Activated CD8-positive, alpha-beta memory T cell treated with anti-CD3 and anti-CD28 coated beads for 36 hours (primary cell): ENCODE measurements at regions not wholly inside any gene's neighbourhood (a gene's known extent, or its start where the extent isn't known, plus 50 kb on each side); places are given as distances from the start of the nearest gene placed in this dataset.

Experiments used
- CTCF ChIA-PET: fragments of 350-600 bp; sonication (Branson Sonifier 250); formaldehyde crosslinking; loops from one replicate; lab custom pipeline; 2021; ENCODE audit warnings: antibody characterized with exemption; lab: Charles Lee
- POLR2A ChIA-PET: fragments of 350-600 bp; sonication (Branson Sonifier 250); formaldehyde crosslinking; loops from one replicate; lab custom pipeline; 2021; ENCODE audit warnings: antibody characterized with exemption; lab: Charles Lee

- ChIA-PET POLR2A (no interaction called here), CTCF (no interaction called here)
Measured at GRCh38 chr21:28224191-28224726, 768.4 kb downstream of the LTN1 start.

- CTCF ChIA-PET = no interaction called here
- POLR2A ChIA-PET = no interaction called here
Measured at GRCh38 chr21:28221984-28222383, 770.7 kb downstream of the LTN1 start.

- POLR2A ChIA-PET = no interaction called here
- CTCF ChIA-PET = no interaction called here
Measured at GRCh38 chr21:28220680-28221079, 772.0 kb downstream of the LTN1 start.

GRCh38 chr21:28216976-28217523 is 775.6 kb downstream of the LTN1 start:
- ChIA-PET POLR2A (no interaction called here), CTCF (no interaction called here)

- POLR2A ChIA-PET = no interaction called here
- CTCF ChIA-PET = no interaction called here
Measured at GRCh38 chr21:28215214-28215954, 777.3 kb downstream of the LTN1 start.

- CTCF ChIA-PET = no interaction called here
Measured at GRCh38 chr21:28214786-28215185, 777.9 kb downstream of the LTN1 start.

GRCh38 chr21:28213261-28213660 is 779.4 kb downstream of the LTN1 start:
- CTCF ChIA-PET = no interaction called here
- POLR2A ChIA-PET = no interaction called here

More at GRCh38 chr21:28214786-28215185, 777.9 kb downstream of the LTN1 start:
- POLR2A ChIA-PET = no interaction called here

- ChIA-PET CTCF (no interaction called here), POLR2A (no interaction called here)
Measured at GRCh38 chr21:28212061-28212460, 780.6 kb downstream of the LTN1 start.

- POLR2A ChIA-PET = no interaction called here
- CTCF ChIA-PET = no interaction called here
Measured at GRCh38 chr21:28207436-28208173, 785.1 kb downstream of the LTN1 start.

- POLR2A ChIA-PET = no interaction called here
- CTCF ChIA-PET = no interaction called here
Measured at GRCh38 chr21:28200726-28201125, 792.0 kb downstream of the LTN1 start.

- POLR2A ChIA-PET = no interaction called here
- CTCF ChIA-PET = no interaction called here
Measured at GRCh38 chr21:28196981-28197380, 795.7 kb downstream of the LTN1 start.

- ChIA-PET POLR2A (no interaction called here), CTCF (no interaction called here)
Measured at GRCh38 chr21:28193189-28193588, 799.5 kb downstream of the LTN1 start.

GRCh38 chr21:28186604-28187003 is 806.1 kb downstream of the LTN1 start:
- ChIA-PET CTCF (no interaction called here), POLR2A (no interaction called here)

GRCh38 chr21:28181730-28182129 is 810.9 kb downstream of the LTN1 start:
- CTCF ChIA-PET = no interaction called here

GRCh38 chr21:28179136-28179535 is 813.5 kb downstream of the LTN1 start:
- ChIA-PET CTCF (no interaction called here), POLR2A (no interaction called here)

More at GRCh38 chr21:28181730-28182129, 810.9 kb downstream of the LTN1 start:
- POLR2A ChIA-PET = no interaction called here

GRCh38 chr21:28177124-28177523 is 815.6 kb downstream of the LTN1 start:
- CTCF ChIA-PET = no interaction called here

GRCh38 chr21:28174701-28175100 is 818.0 kb downstream of the LTN1 start:
- CTCF ChIA-PET = no interaction called here
- POLR2A ChIA-PET = no interaction called here

More at GRCh38 chr21:28177124-28177523, 815.6 kb downstream of the LTN1 start:
- POLR2A ChIA-PET = no interaction called here

GRCh38 chr21:28174006-28174405 is 818.7 kb downstream of the LTN1 start:
- POLR2A ChIA-PET = no interaction called here
- CTCF ChIA-PET = no interaction called here

- ChIA-PET CTCF (no interaction called here), POLR2A (no interaction called here)
Measured at GRCh38 chr21:28172376-28172775, 820.3 kb downstream of the LTN1 start.

GRCh38 chr21:28167366-28167765 is 825.3 kb downstream of the LTN1 start:
- CTCF ChIA-PET = no interaction called here
- POLR2A ChIA-PET = no interaction called here
